ENCODE measurements at regions not wholly inside any gene's neighbourhood (a gene's known extent, or its start where the extent isn't known, plus 50 kb on each side); places are given as distances from the start of the nearest gene placed in this dataset.
"Not testable (repeated sequence)": the region's sequence is repeated elsewhere in the genome, so short reads cannot be mapped to it uniquely, and the experiment has no call there.

DNA sequence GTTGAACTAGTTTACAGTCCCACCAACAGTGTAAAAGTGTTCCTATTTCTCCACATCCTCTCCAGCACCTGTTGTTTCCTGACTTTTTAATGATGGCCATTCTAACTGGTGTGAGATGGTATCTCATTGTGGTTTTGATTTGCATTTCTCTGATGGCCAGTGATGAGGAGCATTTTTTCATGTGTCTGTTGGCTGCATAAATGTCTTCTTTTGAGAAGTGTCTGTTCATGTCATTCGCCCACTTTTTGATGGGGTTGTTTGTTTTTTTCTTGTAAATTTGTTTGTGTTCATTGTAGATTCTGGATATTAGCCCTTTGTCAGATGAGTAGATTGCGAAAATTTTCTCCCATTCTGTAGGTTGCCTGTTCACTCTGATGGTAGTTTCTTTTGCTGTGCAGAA is 421.7 kb downstream of the XYLT1 start:
- not testable (repeated sequence) for DNase-seq (ENCODE audit: low read depth in 2 of 2)

DNA sequence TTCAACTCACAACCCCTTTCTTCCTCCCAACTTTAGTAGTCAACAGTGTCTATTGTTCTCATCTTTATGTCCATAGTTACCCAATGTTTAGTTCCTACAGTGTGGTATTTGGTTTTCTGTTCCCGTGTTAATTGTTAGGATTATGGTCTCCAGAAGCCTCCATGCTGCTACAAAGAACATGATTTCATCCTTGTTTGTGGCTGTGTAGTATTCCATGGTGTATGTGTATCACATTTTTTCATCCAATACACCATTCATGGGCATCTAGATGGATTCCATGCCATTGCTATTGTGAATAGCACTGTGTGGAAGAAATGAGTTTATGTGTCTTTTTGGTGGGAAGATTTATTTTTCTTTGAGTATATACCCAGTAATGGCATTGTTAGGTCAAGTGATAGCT is 420.3 kb downstream of the XYLT1 start:
- DNase-seq (ENCODE audit: low read depth in 2 of 2) = no peak
